H1 (cell line): ENCODE measurements at regions not wholly inside any gene's neighbourhood (a gene's known extent, or its start where the extent isn't known, plus 50 kb on each side); places are given as distances from the start of the nearest gene placed in this dataset.

Experiments
- BACH1 ChIP-seq: IDR thresholded peaks from 2 replicates; pipeline ENCODE4 v1.6.1; 2012; ENCODE audit warnings: low read length, improper control_type of control experiment
- EGR1 ChIP-seq: IDR thresholded peaks from 2 replicates; pipeline ENCODE4 v1.6.1; 2011; ENCODE audit warnings: low read depth, low read length, borderline replicate concordance
- SP1 ChIP-seq: IDR thresholded peaks from 2 replicates; pipeline ENCODE4 v1.6.1; 2011; ENCODE audit warnings: low read depth, low read length
- TEAD4 ChIP-seq: IDR thresholded peaks from 2 replicates; pipeline ENCODE4 v1.6.1; 2012; ENCODE audit warnings: low read depth, low read length, inconsistent platforms, mixed read lengths

DNA sequence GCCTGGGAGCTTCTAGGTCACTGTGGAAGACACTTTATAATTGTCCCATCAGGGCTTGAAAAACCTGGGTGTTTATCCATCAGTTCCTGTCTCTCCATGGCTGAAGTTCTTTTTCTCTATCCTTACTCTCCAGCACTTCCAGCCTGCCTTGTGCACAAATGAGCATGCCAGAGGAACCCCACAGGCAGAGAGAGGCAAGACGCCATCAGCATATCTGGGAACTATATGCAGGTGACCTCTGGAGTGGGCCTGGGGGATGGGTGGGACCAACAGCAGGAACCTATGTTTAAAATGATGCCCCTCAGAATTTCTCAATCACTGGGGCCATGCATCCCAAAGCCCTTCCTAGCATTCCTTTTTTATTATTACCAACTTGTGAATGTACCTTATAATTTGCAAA, 156.2 kb upstream of the PARD3B start (continued):
- no peak for TF ChIP-seq SP1
- no peak for TF ChIP-seq EGR1
- no peak for TF ChIP-seq BACH1
- TF ChIP-seq TEAD4, result no peak
